OCI-LY7 (cell line): ENCODE measurements at regions not wholly inside any gene's neighbourhood (a gene's known extent, or its start where the extent isn't known, plus 50 kb on each side); places are given as distances from the start of the nearest gene placed in this dataset.

Experiments used
- EZH2phosphoT487 ChIP-seq: fragments of 200-600 bp; sonication (generic); IDR thresholded peaks from 2 replicates; pipeline ENCODE4 v1.6.1; 2018; ENCODE audit warnings: low read depth, borderline replicate concordance, mild to moderate bottlenecking, mixed run types, antibody characterized with exemption, low read length, moderate library complexity, mixed read lengths
- TF ChIP-seq, protein P1 (sequence below): fragments of 200-600 bp; sonication (generic); conservative IDR thresholded peaks from 2 replicates; pipeline ENCODE4 v1.5.1; 2014; ENCODE audit warnings: mild to moderate bottlenecking, antibody characterized with exemption, low read length, moderate library complexity, mixed read lengths

DNA sequence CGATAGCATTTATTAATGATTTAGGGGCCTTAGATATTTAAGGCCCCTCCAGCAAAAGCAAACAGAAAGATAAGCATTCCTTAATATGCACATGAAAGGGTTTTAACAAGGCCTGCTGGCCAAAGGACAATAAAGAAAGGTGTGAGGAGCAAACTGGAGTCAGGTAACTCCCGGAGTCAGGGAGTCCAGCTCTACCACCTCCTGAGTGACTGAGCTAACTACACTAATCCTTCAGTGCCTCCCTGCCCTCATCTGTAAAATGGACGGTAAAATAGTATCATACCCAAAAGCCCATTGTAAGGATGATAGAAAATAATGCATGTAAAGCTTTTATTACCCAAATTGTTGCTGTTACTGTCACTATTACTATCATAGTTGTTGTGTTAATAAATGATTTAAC lies 161.7 kb downstream of the SIPA1L2 start:
- TF ChIP-seq, protein P1, sequence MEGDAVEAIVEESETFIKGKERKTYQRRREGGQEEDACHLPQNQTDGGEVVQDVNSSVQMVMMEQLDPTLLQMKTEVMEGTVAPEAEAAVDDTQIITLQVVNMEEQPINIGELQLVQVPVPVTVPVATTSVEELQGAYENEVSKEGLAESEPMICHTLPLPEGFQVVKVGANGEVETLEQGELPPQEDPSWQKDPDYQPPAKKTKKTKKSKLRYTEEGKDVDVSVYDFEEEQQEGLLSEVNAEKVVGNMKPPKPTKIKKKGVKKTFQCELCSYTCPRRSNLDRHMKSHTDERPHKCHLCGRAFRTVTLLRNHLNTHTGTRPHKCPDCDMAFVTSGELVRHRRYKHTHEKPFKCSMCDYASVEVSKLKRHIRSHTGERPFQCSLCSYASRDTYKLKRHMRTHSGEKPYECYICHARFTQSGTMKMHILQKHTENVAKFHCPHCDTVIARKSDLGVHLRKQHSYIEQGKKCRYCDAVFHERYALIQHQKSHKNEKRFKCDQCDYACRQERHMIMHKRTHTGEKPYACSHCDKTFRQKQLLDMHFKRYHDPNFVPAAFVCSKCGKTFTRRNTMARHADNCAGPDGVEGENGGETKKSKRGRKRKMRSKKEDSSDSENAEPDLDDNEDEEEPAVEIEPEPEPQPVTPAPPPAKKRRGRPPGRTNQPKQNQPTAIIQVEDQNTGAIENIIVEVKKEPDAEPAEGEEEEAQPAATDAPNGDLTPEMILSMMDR, result no peak
- no peak for TF ChIP-seq EZH2phosphoT487
